Activated CD4-positive, alpha-beta T cell treated with anti-CD3 and anti-CD28 coated beads, Interleukin-2, amount 10 ng/mL, durations not matched to agents 24 days and 14 days (primary cell): ENCODE measurements at regions not wholly inside any gene's neighbourhood (a gene's known extent, or its start where the extent isn't known, plus 50 kb on each side); places are given as distances from the start of the nearest gene placed in this dataset.

Experiments
- DNase-seq: peaks from one replicate; pipeline ENCODE4 v3.0.0; 2022
- H3K27ac Mint-ChIP-seq: one replicate; pipeline ENCODE4 v1.8.0; 2022; ENCODE audit warnings: mild to moderate bottlenecking, mixed read lengths
- H3K27me3 Mint-ChIP-seq: one replicate; pipeline ENCODE4 v1.8.0; 2022; ENCODE audit warnings: mixed read lengths
- H3K36me3 Mint-ChIP-seq: one replicate; pipeline ENCODE4 v1.8.0; 2022; ENCODE audit warnings: low read depth, mild to moderate bottlenecking, mixed read lengths
- H3K4me1 Mint-ChIP-seq: one replicate; pipeline ENCODE4 v1.8.0; 2021; ENCODE audit warnings: mixed read lengths
- H3K4me3 Mint-ChIP-seq: one replicate; pipeline ENCODE4 v1.8.0; 2022; ENCODE audit warnings: mild to moderate bottlenecking, moderate library complexity, mixed read lengths
- H3K9me3 Mint-ChIP-seq: one replicate; pipeline ENCODE4 v1.8.0; 2021; ENCODE audit warnings: mixed read lengths
- intact Hi-C: fragments of 100-400 bp; cut with micrococcal nuclease; formaldehyde crosslinking; loops from one replicate; pipeline ENCODE4 v1.15.1; 2023

DNA sequence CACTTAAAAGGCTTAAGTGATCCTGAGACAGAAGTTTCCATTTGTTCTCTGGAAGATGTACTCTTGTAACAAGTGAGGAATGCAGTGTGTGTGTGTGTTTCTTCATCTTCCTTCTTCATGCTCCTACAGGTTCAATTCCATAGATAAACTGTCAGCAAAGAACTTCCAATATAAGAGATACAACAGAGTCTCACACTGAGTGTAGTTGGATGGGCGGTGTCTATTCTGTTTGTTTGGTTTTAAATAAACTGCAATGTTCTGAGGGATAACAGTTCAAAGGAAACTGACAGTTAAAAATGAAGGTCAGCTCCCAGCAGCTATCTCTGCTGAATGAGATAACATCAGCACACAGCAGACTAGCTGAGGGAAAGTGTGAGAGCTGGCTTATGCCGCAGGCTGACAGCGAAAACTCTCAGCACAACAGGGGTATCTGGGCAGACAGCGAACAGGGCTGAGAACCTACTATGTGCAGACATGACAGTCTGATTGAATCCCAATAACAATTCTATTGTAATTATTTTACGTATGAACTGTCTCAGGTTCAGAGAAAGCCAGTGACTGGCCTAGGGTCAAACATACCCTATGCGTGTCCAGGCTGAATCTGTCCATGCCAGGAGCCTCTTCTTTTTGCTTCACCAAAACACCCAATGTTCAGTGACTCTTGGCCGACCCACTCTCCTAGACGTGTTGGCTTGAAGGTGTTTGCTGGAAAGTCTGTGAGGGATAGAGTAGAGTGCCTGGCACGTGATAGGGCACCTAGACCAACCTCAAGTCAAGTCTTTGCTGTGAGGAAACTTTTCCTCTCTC, 201.9 kb upstream of the TRIB2 start:
- Mint-ChIP-seq H3K27me3 (peaks cover 5% of the 10 kb centered on the region), H3K4me1 (peaks cover 37% of the 10 kb centered on the region), H3K9me3 (peaks cover 22% of the 10 kb centered on the region), H3K27ac (no peak overlapping the region), H3K36me3 (peaks cover 2% of the 10 kb centered on the region), H3K4me3 (peak overlapping the region; percentile 15)
- DNase-seq = peak; percentile 81
- intact Hi-C loops = loop anchor here (1.0 kb wide), 1 partner anchor 11 kb away; no protein-coding TSS in a partner anchor

GRCh38 chr2:12515871-12516270, 200.9 kb upstream of the TRIB2 start:
- H3K36me3 Mint-ChIP-seq = peaks cover 2% of the 10 kb centered on the region
- peaks cover 18% of the 10 kb centered on the region for H3K9me3 Mint-ChIP-seq
- H3K4me3 Mint-ChIP-seq = no peak overlapping the region
- H3K27me3 Mint-ChIP-seq = peaks cover 5% of the 10 kb centered on the region
- DNase-seq = no peak
- peaks cover 34% of the 10 kb centered on the region for H3K4me1 Mint-ChIP-seq
- intact Hi-C loops = no loop called here
- H3K27ac Mint-ChIP-seq = no peak overlapping the region

GRCh38 chr2:12533337-12534005, 183.3 kb upstream of the TRIB2 start:
- Mint-ChIP-seq H3K27me3 (peaks cover 8% of the 10 kb centered on the region), H3K27ac (no peak overlapping the region), H3K4me1 (peaks cover 21% of the 10 kb centered on the region), H3K9me3 (no peaks in the 10 kb centered on the region), H3K36me3 (no peaks in the 10 kb centered on the region), H3K4me3 (no peak overlapping the region)
- intact Hi-C loops = loop anchor here (2.0 kb wide), 1 partner anchor 27 kb away; no protein-coding TSS in a partner anchor
- peak; percentile 4 for DNase-seq

DNA sequence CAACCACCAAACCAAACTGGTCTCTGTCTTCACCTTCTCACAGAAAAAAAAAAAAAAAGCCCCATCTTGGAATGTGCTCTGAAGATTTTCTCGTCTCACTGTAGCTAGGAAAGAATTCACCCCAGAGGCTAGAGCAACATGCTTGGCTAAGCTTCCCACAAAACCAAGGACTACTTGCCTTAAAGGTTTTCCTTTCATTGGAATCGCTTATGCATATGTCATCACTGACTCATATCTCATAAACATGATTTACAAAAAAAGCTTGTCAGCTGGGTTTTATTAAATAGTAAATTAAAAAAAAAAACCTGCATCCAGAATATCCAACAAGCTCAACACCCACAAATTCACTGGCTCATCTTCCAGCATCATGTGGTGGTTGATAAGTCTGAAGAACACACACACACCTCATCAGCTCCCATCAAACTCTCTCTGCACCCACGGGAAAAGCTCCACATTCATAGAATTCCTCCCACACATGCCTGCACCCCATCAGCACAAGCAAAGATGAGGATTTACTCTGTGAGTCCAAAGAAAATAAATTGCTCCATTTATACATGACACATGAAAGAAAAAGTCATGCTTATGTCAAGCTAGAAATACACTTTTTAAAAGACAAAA, 182.0 kb upstream of the TRIB2 start:
- Mint-ChIP-seq H3K9me3 (no peaks in the 10 kb centered on the region), H3K4me1 (peaks cover 21% of the 10 kb centered on the region), H3K4me3 (peak overlapping the region; percentile 38), H3K36me3 (no peaks in the 10 kb centered on the region), H3K27ac (no peak overlapping the region), H3K27me3 (peaks cover 6% of the 10 kb centered on the region)
- peak; percentile 46 for DNase-seq
- intact Hi-C loops = loop anchor here (2.0 kb wide), 1 partner anchor 28 kb away; no protein-coding TSS in a partner anchor

- intact Hi-C loops = no loop called here
- H3K9me3 Mint-ChIP-seq = no peaks in the 10 kb centered on the region
- H3K36me3 Mint-ChIP-seq = no peaks in the 10 kb centered on the region
- H3K27ac Mint-ChIP-seq = no peak overlapping the region
- H3K4me1 Mint-ChIP-seq = peaks cover 21% of the 10 kb centered on the region
- peak; percentile 18 for DNase-seq
- no peak overlapping the region for H3K4me3 Mint-ChIP-seq
- H3K27me3 Mint-ChIP-seq = peaks cover 6% of the 10 kb centered on the region
These were observed 179.8 kb upstream of the TRIB2 start for GRCh38 chr2:12536976-12537375.

GRCh38 chr2:12538138-12538694, 178.5 kb upstream of the TRIB2 start:
- H3K27me3 Mint-ChIP-seq = no peaks in the 10 kb centered on the region
- intact Hi-C loops = no loop called here
- H3K4me1 Mint-ChIP-seq = peaks cover 17% of the 10 kb centered on the region
- peak; percentile 29 for DNase-seq
- H3K36me3 Mint-ChIP-seq = no peaks in the 10 kb centered on the region
- H3K4me3 Mint-ChIP-seq = no peak overlapping the region
- H3K9me3 Mint-ChIP-seq = no peaks in the 10 kb centered on the region
- H3K27ac Mint-ChIP-seq = no peak overlapping the region

- no peak for DNase-seq
- Mint-ChIP-seq H3K9me3 (no peaks in the 10 kb centered on the region), H3K27me3 (no peaks in the 10 kb centered on the region), H3K4me1 (peaks cover 8% of the 10 kb centered on the region), H3K27ac (no peak overlapping the region), H3K36me3 (no peaks in the 10 kb centered on the region), H3K4me3 (no peak overlapping the region)
- intact Hi-C loops = no loop called here
These were observed 177.4 kb upstream of the TRIB2 start for GRCh38 chr2:12539336-12539735.

- peaks cover 5% of the 10 kb centered on the region for H3K9me3 Mint-ChIP-seq
- H3K27ac Mint-ChIP-seq = no peak overlapping the region
- no peaks in the 10 kb centered on the region for H3K36me3 Mint-ChIP-seq
- H3K4me3 Mint-ChIP-seq = no peak overlapping the region
- DNase-seq = peak; percentile 32
- peaks cover 2% of the 10 kb centered on the region for H3K4me1 Mint-ChIP-seq
- intact Hi-C loops = no loop called here
- no peaks in the 10 kb centered on the region for H3K27me3 Mint-ChIP-seq
These were observed 176.8 kb upstream of the TRIB2 start for GRCh38 chr2:12539776-12540562.

DNA sequence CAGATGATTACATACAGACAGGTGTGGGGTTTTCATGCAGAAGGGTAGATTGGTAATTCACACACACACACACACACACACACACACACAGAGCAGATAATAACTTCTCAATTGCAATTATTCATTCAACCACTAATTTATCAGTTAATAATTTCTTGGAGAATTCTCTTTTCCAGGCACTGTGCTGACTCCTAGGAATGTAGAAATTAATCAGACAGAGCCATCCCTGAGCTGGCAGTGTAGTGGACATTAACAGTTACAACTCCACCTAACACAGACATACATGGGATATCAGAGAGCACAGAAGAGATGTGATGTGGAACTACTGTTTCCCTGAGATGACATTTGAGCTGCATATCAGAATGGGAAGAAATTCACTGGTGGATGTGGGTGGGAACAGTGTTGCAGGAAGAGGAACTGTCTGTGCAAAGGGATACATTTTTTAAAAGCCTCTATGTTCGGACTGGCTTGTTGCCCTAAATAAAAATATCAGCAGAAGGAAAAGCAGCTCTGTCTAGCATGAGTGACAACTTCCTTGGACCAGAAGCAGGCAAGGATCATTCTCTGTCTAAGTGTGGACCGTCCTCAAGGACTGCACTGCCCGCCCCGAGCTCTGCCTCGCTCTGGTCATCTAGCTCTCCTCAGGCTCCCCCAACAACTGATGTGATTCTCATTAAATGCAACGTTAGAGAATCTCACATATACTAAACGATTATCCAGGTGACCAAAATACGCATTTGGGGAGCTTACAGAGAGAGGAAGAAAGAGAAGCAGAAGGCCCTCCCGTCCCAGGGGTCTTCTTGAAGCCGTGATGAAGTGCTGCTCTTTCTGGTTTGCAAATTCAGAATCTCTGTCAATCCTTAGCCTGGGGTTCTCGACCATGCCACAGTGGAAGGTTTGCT, 173.4 kb upstream of the TRIB2 start:
- no peak overlapping the region for H3K4me3 Mint-ChIP-seq

GRCh38 chr2:12543978-12544558, 172.7 kb upstream of the TRIB2 start:
- Mint-ChIP-seq H3K27ac (no peak overlapping the region), H3K36me3 (no peaks in the 10 kb centered on the region), H3K27me3 (peaks cover 2% of the 10 kb centered on the region), H3K9me3 (peaks cover 11% of the 10 kb centered on the region), H3K4me3 (no peak overlapping the region), H3K4me1 (peaks cover 2% of the 10 kb centered on the region)
- intact Hi-C loops = no loop called here
- DNase-seq = no peak

More for the DNA sequence above, 173.4 kb upstream of the TRIB2 start:
- Mint-ChIP-seq H3K9me3 (peaks cover 11% of the 10 kb centered on the region), H3K4me1 (peaks cover 2% of the 10 kb centered on the region), H3K27ac (no peak overlapping the region), H3K36me3 (no peaks in the 10 kb centered on the region), H3K27me3 (peaks cover 2% of the 10 kb centered on the region)
- intact Hi-C loops = no loop called here
- DNase-seq = peak; percentile 37

- Mint-ChIP-seq H3K27ac (no peak overlapping the region), H3K36me3 (peaks cover 2% of the 10 kb centered on the region), H3K27me3 (peaks cover 2% of the 10 kb centered on the region), H3K4me1 (peaks cover 4% of the 10 kb centered on the region), H3K4me3 (no peak overlapping the region), H3K9me3 (peaks cover 19% of the 10 kb centered on the region)
- no peak for DNase-seq
- intact Hi-C loops = no loop called here
These were observed 169.1 kb upstream of the TRIB2 start for GRCh38 chr2:12547566-12548170.

GRCh38 chr2:12548906-12549305, 167.8 kb upstream of the TRIB2 start:
- peaks cover 4% of the 10 kb centered on the region for H3K4me1 Mint-ChIP-seq
- H3K27ac Mint-ChIP-seq = no peak overlapping the region
- peaks cover 22% of the 10 kb centered on the region for H3K9me3 Mint-ChIP-seq
- H3K4me3 Mint-ChIP-seq = no peak overlapping the region
- intact Hi-C loops = no loop called here
- peaks cover 4% of the 10 kb centered on the region for H3K36me3 Mint-ChIP-seq
- peaks cover 2% of the 10 kb centered on the region for H3K27me3 Mint-ChIP-seq
- DNase-seq = no peak
